Caco-2 (cell line): ENCODE measurements at regions not wholly inside any gene's neighbourhood (a gene's known extent, or its start where the extent isn't known, plus 50 kb on each side); places are given as distances from the start of the nearest gene placed in this dataset.
A peak's percentile ranks its signal among the peaks of the same experiment; 100 is the strongest.

Source experiments
- BruUV-seq: library from RNA; stranded (reverse); fragments of 400-500 nt; replicated peaks from 2 replicates; lab custom pipeline; 2021; lab: Mats Ljungman, UMichigan
- CTCF ChIA-PET: fragments of 300-600 bp; sonication (Branson Sonifier 250); formaldehyde crosslinking; loops from one replicate; lab custom pipeline; 2022; ENCODE audit warnings: antibody characterized with exemption; lab: Charles Lee
- POLR2A ChIA-PET: fragments of 300-600 bp; sonication (Branson Sonifier 250); formaldehyde crosslinking; loops from one replicate; lab custom pipeline; 2022; ENCODE audit warnings: antibody characterized with exemption; lab: Charles Lee
- DNase-seq, 2 experiments: peaks; one replicate each; pipeline versions ENCODE4 v3.0.0 to v3.0.0-alpha.2; 2020 to 2022
- H3K27me3 ChIP-seq: replicated peaks from 2 replicates; pipeline ENCODE4 v1.6.0; 2011; ENCODE audit warnings: low read length; ENCODE audit not compliant: control insufficient read depth, insufficient read depth
- H3K36me3 ChIP-seq: 2 replicates; pipeline ENCODE4 v1.5.1; 2011; ENCODE audit warnings: low read length; ENCODE audit not compliant: control insufficient read depth, insufficient read depth
- H3K4me1 ChIP-seq: fragments of 250-450 bp; sonication (Bioruptor Pico); 2 replicates; pipeline ENCODE4 v1.5.1; 2020; ENCODE audit warnings: mild to moderate bottlenecking
- H3K4me3 ChIP-seq: 2 replicates; pipeline ENCODE4 v1.5.1; 2011; ENCODE audit warnings: low read depth, mild to moderate bottlenecking, control low read depth, low read length
- H3K9me3 ChIP-seq: fragments of 250-450 bp; sonication (Bioruptor Pico); 2 replicates; pipeline ENCODE4 v1.5.1; 2020; ENCODE audit warnings: mild to moderate bottlenecking, moderate library complexity
- H3K27ac Mint-ChIP-seq: one replicate; pipeline ENCODE4 v1.8.0; 2022; ENCODE audit warnings: mixed read lengths; ENCODE audit not compliant: unreplicated experiment
- H3K27me3 Mint-ChIP-seq: one replicate; pipeline ENCODE4 v1.8.0; 2022; ENCODE audit warnings: mixed read lengths; ENCODE audit not compliant: insufficient read depth, unreplicated experiment
- H3K36me3 Mint-ChIP-seq: one replicate; pipeline ENCODE4 v1.8.0; 2022; ENCODE audit warnings: mild to moderate bottlenecking, mixed read lengths; ENCODE audit not compliant: insufficient read depth, unreplicated experiment
- H3K4me1 Mint-ChIP-seq: one replicate; pipeline ENCODE4 v1.8.0; 2022; ENCODE audit warnings: low read depth, mixed read lengths; ENCODE audit not compliant: unreplicated experiment
- H3K4me3 Mint-ChIP-seq: one replicate; pipeline ENCODE4 v1.8.0; 2022; ENCODE audit warnings: mild to moderate bottlenecking, moderate library complexity, mixed read lengths; ENCODE audit not compliant: unreplicated experiment
- H3K9me3 Mint-ChIP-seq: one replicate; pipeline ENCODE4 v1.8.0; 2022; ENCODE audit warnings: mixed read lengths; ENCODE audit not compliant: unreplicated experiment
- intact Hi-C: fragments of 100-400 bp; cut with micrococcal nuclease; formaldehyde crosslinking; loops from one replicate; pipeline ENCODE4 v1.10.0; 2022; ENCODE audit not compliant: unreplicated experiment
- TF ChIP-seq, protein P1 (sequence below), 2 experiments: fragments of 200-600 bp in 1 of 2; IDR thresholded peaks; 1 replicate in 1 of 2; 2 replicates in 1 of 2; pipeline versions ENCODE4 v1.5.1 to v1.8.0; 2011 to 2022; ENCODE audit warnings: antibody characterized with exemption in 1 of 2, control low read depth in 1 of 2, inconsistent platforms in 1 of 2, low read depth in 1 of 2, low read length in 1 of 2, mild to moderate bottlenecking in 1 of 2, moderate library complexity in 1 of 2; ENCODE audit not compliant: insufficient read depth in 1 of 2, severe bottlenecking in 1 of 2, unreplicated experiment in 1 of 2

DNA sequence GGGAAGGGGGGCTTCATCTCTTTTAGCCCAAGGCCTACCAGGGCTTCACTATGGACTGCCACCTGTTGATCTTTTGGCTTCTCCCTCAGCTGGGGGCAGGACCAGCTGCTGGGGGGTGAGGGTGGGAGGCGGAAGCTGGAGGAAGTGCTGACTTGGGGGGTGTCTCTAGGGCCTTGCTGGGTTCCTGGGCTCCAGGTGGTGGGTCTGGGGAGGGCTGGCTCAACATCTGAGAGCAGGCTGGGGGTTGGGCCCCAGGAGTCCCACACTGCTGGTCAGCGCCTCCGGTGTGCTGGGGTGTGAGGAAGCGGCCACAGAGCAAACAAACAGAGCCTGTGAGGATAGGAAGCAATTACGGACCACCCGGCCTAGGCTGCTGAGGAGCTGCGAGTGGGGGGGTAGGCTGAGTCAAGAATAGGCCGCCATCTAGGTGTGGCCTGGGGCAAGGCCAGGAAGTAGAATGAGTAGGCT, 85.7 kb downstream of the EFNB1 start:
- Histone ChIP-seq H3K4me1 (no peaks in the 10 kb centered on the region), H3K36me3 (no peaks in the 10 kb centered on the region), H3K9me3 (no peaks in the 10 kb centered on the region), H3K27me3 (no peaks in the 10 kb centered on the region), H3K4me3 (no peak overlapping the region)
- no peaks in the 10 kb centered on the region for H3K36me3 Mint-ChIP-seq
- ChIA-PET POLR2A (no interaction called here), CTCF (no interaction called here)
- no peak for DNase-seq
- BruUV-seq, result no TSS peak
- H3K27me3 Mint-ChIP-seq, result no peaks in the 10 kb centered on the region
- no peak overlapping the region for H3K4me3 Mint-ChIP-seq
- no peak overlapping the region for H3K27ac Mint-ChIP-seq
- no peaks in the 10 kb centered on the region for H3K9me3 Mint-ChIP-seq
- intact Hi-C loops, result no loop called here
- H3K4me1 Mint-ChIP-seq, result peaks cover 11% of the 10 kb centered on the region
- TF ChIP-seq, protein P1, sequence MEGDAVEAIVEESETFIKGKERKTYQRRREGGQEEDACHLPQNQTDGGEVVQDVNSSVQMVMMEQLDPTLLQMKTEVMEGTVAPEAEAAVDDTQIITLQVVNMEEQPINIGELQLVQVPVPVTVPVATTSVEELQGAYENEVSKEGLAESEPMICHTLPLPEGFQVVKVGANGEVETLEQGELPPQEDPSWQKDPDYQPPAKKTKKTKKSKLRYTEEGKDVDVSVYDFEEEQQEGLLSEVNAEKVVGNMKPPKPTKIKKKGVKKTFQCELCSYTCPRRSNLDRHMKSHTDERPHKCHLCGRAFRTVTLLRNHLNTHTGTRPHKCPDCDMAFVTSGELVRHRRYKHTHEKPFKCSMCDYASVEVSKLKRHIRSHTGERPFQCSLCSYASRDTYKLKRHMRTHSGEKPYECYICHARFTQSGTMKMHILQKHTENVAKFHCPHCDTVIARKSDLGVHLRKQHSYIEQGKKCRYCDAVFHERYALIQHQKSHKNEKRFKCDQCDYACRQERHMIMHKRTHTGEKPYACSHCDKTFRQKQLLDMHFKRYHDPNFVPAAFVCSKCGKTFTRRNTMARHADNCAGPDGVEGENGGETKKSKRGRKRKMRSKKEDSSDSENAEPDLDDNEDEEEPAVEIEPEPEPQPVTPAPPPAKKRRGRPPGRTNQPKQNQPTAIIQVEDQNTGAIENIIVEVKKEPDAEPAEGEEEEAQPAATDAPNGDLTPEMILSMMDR (IDR thresholded peaks at IDR 0.05; ENCODE audit: insufficient read depth in 1 of 2, low read depth in 1 of 2, low read length in 1 of 2, severe bottlenecking in 1 of 2, unreplicated experiment in 1 of 2), result no peak

DNA sequence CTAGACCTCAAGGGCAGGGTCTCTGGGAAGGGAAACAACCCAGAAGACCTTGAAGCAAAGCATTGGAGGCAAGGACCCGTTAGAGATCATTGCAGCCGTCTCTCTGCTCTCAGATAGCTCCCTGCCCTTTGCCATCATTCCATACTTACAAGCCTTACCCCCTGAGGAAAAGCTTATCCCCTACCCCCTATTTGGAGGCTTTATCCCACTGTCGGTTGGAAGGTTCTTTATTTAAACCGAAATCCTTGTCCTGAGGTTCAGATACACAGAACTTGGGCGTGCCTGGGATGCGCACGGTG, 84.4 kb downstream of the EFNB1 start:
- CTCF ChIA-PET, result no interaction called here
- TF ChIP-seq, protein P1 (IDR thresholded peaks at IDR 0.05; ENCODE audit: insufficient read depth in 1 of 2, low read depth in 1 of 2, low read length in 1 of 2, severe bottlenecking in 1 of 2, unreplicated experiment in 1 of 2), result no peak

DNA sequence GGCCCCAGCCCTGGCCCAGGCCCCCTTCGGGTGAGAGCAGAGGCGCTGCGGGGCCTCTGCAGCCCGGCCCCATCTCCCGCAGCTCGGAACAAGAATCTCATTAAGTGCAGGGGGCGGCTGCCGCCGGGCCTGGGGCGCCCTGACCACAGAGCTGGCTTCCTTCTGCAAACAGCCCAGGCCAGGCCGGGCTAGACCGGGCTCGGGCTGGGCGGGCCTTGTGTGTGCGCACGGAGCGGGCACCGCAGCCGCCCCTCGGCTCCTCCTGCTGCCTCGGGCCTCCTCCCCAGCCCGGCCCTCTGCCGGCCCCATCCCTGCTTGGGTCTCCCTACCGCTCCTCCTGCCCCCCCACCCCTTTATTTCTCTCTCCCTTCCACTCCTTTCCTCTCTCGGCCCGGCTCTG, 83.3 kb downstream of the EFNB1 start:
- Mint-ChIP-seq H3K9me3 (no peaks in the 10 kb centered on the region), H3K4me3 (no peak overlapping the region), H3K4me1 (peaks cover 11% of the 10 kb centered on the region), H3K36me3 (no peaks in the 10 kb centered on the region), H3K27me3 (no peaks in the 10 kb centered on the region), H3K27ac (no peak overlapping the region)
- no peak overlapping the region for H3K4me3 ChIP-seq
- H3K9me3 ChIP-seq, result no peaks in the 10 kb centered on the region
- H3K4me1 ChIP-seq, result no peaks in the 10 kb centered on the region
- H3K27me3 ChIP-seq, result no peaks in the 10 kb centered on the region
- BruUV-seq, result no TSS peak
- CTCF ChIA-PET, result no interaction called here
- TF ChIP-seq, protein P1 (IDR thresholded peaks at IDR 0.05; ENCODE audit: insufficient read depth in 1 of 2, low read depth in 1 of 2, low read length in 1 of 2, severe bottlenecking in 1 of 2, unreplicated experiment in 1 of 2), result no peak
- POLR2A ChIA-PET, result no interaction called here
- DNase-seq, result no peak
- intact Hi-C loops, result no loop called here
- H3K36me3 ChIP-seq, result no peaks in the 10 kb centered on the region

More for the DNA sequence above, 84.4 kb downstream of the EFNB1 start:
- Histone ChIP-seq H3K4me1 (no peaks in the 10 kb centered on the region), H3K4me3 (no peak overlapping the region), H3K9me3 (no peaks in the 10 kb centered on the region), H3K36me3 (no peaks in the 10 kb centered on the region), H3K27me3 (no peaks in the 10 kb centered on the region)
- Mint-ChIP-seq H3K9me3 (no peaks in the 10 kb centered on the region), H3K4me1 (peaks cover 11% of the 10 kb centered on the region), H3K36me3 (no peaks in the 10 kb centered on the region), H3K27ac (peak overlapping the region; percentile 38), H3K27me3 (no peaks in the 10 kb centered on the region), H3K4me3 (no peak overlapping the region)
- POLR2A ChIA-PET, result no interaction called here
- BruUV-seq, result no TSS peak
- DNase-seq, result no peak
- intact Hi-C loops, result no loop called here
